Inflammatory macrophage (primary cell): ENCODE measurements at regions not wholly inside any gene's neighbourhood (a gene's known extent, or its start where the extent isn't known, plus 50 kb on each side); places are given as distances from the start of the nearest gene placed in this dataset.
"Not testable (repeated sequence)": the region's sequence is repeated elsewhere in the genome, so short reads cannot be mapped to it uniquely, and the experiment has no call there.

Experiments
- DNase-seq, 2 donors: peaks; one replicate each; pipeline ENCODE4 v3.0.0-alpha.2; 2020 to 2022

DNA sequence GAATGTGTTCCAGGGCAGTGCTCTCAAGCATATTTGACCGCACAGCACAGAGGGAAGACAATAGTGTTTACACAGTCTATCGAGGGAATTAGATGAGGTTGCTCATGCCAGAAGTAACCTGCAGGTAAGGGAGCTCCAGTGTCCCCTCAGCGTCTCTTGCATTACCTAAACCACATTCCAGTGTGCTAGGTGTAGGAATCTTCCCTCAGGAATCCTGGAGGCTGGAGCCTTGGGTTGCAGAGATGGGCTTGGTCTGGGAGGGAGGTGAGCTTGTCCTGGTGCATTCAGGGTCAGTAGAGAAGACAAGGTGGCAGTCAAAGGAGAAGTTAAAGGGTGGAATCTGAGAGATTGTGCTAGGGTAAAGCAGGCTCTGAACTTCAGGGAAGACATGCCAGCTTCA is 56.3 kb downstream of the SOX14 start:
- no peak for DNase-seq

DNA sequence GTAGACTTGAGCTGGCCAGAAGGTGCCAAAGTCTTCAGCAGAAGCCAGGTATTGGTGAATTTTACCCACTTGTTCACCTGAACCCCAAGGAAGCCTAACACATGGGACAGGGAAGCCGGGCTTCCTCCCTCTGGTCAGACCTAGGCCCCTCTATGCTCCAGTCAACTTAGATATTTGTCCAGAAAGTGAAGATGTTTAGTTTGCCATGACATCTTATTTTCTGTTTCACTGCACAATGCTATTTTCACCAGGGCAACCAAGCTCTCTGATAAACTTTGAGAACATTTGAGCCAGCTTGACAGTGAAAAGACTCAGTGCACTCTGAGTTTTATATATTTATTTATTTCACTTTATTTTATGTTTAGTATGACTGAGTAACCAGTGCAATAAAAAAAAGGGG is 71.0 kb downstream of the SOX14 start:
- DNase-seq = no peak

DNA sequence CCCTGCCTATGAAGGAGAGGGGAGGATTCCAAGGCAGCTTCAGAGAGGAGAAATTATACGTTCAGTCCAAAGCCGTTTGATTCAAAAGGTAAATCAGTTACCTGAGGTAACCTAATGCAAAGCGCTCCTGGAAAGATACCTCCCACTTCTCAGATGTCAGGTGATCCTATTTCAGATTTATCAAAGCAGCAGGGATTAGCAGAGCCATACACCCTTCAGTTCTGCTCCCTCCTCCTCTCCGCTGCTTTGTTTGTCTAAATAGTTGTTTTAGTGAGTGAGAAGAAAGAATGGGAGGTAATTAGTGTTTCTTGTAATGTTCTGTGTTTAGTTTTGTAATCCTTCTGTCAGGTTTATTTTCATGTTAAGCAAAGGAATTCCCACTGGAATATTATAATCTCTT is 81.1 kb downstream of the SOX14 start:
- DNase-seq = no peak

DNA sequence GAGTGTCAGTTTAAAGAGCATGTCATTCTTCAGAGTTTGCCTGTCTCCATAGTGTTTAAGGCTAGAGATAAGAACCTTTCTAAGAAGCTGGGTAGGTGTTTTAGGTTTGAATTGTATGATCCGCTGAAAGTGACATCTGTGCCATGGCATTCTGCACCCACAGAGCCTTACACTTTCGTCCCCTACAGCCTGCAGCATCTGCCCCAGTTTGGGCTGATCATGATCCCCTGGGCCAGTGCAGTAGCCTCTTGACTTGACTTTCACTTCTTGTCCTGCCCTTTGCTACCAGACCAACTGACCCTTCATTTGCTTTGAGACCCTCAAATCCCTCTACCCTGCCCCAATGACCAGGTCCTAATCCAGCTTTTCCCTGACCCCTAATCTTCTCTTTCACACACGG is 81.6 kb downstream of the SOX14 start:
- DNase-seq = no peak

GRCh38 chr3:137852391-137852830 is 88.3 kb downstream of the SOX14 start:
- no peak for DNase-seq

GRCh38 chr3:137854533-137855261 is 90.6 kb downstream of the SOX14 start:
- DNase-seq = no peak

DNA sequence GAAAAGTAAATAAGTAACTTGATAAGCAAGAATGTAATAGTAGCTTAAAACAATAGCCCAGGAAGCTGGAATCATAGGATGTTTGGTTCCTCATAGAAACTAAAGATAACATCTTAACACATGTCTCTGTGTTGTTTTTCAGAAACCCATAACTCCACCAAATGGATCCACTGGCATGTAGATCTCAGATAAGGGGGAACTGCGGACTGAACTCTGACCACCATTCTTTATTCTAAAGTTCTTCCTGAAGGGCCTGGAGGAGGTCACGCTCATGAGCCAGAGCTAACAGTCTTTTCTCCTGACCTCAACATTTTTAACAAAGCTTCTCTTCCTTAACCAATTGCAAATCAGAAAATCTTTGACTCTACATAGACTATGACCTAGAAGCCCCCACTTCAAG is 101.9 kb downstream of the SOX14 start:
- no peak for DNase-seq

DNA sequence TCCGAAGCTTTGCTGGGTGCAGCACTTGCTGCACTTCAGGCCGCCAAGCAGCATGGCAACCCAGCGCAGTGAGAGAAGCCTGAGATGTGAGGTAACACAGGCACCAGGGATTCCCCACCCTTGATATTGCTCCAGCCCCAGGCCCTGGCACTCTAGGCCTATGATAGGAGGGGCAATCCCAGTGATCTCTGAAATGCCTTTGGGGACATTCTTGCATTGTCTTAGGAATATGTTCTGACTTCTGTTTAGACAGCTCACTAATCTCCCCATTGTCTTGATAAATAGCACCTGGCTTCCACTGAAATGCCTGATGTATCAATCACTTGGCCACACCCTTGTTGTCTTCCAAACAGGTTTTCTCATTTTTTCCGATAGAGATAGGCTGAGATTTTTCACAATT is 102.8 kb downstream of the SOX14 start:
- DNase-seq = no peak

- DNase-seq = no peak
Observed at GRCh38 chr3:137867611-137868010, 103.5 kb downstream of the SOX14 start.

DNA sequence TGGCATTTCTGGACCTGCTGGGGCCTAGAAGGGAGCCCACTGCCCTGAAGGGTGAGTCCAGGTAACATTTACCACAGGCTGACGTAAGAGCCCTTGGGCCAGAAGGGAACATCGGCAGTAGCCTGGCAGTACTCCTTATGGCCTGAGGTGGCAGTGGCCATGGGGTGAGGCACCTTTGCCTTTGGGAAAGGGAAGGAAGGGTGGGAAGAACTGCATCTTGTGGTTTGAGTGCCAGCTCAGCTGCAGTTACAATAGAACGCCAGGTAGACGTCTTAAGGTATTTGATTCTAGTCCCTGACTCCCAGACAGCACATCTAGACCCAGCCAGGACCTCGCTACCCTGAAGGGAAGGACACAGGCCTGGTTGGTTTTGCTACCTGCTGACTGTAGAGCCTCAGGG is 104.9 kb downstream of the SOX14 start:
- no peak for DNase-seq

- not testable (repeated sequence) for DNase-seq
Observed at GRCh38 chr3:137872589-137872988, 108.5 kb downstream of the SOX14 start.

- DNase-seq = not testable (repeated sequence)
Observed at GRCh38 chr3:137896842-137897241, 113.1 kb upstream of the CLDN18 start.

- DNase-seq = no peak
Observed at GRCh38 chr3:137906985-137907649, 102.8 kb upstream of the CLDN18 start.

DNA sequence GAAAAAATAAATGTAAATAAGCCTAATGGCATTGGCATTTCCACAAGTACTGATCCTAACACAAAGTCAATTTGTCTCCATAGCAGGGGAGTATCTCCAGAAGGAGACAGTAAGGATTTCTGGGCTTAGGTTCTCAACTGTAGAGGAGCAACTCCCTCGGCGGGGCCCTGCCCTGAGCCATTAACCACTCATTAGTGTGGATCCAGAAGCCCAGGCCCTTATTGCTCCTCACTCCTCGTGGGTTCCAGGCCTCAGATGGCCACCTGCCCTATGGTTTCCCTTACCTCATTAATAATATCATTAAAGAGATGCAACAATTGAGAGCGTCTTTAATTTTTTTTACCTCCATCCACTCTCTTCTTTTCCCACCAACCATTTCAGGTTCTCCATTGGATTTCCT is 85.3 kb upstream of the CLDN18 start:
- no peak for DNase-seq

- no peak for DNase-seq
Observed at GRCh38 chr3:137925080-137925479, 84.9 kb upstream of the CLDN18 start.

DNA sequence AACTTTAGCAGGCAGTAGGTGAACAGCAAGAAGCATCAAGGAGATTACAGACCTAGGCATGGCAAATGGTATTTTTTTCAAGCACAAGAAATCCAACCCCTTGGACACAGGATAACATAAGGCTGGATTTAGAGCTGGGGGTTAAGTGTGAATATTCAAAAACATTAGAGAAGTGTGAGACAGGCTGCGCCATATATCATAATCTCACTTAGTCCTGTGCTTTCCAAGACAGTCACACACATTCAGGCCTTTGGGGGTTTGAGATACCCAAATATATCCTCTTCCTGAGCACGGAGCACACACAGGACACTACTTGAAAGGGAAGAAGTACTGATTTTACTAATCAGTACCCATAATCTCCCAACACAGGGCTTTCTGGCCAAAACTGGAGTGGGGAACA is 83.0 kb upstream of the CLDN18 start:
- no peak for DNase-seq

DNA sequence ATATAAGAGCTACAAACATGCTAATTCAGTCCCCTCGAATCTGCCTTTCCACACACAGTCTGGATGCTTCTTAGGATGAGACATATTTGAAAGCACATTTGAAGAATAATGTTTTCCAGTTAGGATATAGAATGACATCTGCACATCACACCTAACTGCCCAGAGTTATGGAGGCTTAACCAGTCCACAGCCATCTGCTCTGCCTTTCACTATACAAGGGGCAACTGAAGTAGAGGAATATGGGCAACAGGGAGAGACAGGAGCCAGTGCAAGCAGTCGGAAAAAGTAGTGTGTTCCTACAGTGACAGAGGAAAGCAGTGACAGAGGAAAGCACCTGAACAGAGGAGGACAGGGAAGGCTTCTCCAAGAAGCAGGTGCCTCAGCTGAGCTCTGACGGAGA is 79.0 kb upstream of the CLDN18 start:
- no peak for DNase-seq

GRCh38 chr3:137938876-137939275 is 71.1 kb upstream of the CLDN18 start:
- no peak for DNase-seq

- DNase-seq = no peak
Observed at GRCh38 chr3:137944593-137944992, 65.4 kb upstream of the CLDN18 start.

- DNase-seq = peak; percentile 54 to 63
Observed at GRCh38 chr3:137946356-137946973, 63.5 kb upstream of the CLDN18 start.

DNA sequence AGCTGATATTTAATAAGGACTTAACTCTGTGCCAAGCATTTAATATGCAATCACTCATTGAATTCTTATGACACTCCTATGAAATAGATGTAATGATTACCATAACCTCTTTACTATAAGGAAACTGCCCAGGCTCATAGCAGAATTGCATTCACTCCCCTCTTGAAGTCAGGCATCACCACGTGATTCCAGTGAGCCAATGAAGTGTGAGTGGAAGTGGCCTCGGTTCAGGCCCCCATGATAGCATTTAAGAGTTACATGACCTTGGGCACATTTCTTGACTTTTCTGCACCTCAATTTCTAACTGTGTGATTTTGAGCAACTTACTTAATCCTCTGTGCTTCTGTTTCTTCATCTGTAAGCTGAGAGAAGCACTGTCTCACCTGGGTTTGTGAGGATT is 62.8 kb upstream of the CLDN18 start:
- DNase-seq = no peak

DNA sequence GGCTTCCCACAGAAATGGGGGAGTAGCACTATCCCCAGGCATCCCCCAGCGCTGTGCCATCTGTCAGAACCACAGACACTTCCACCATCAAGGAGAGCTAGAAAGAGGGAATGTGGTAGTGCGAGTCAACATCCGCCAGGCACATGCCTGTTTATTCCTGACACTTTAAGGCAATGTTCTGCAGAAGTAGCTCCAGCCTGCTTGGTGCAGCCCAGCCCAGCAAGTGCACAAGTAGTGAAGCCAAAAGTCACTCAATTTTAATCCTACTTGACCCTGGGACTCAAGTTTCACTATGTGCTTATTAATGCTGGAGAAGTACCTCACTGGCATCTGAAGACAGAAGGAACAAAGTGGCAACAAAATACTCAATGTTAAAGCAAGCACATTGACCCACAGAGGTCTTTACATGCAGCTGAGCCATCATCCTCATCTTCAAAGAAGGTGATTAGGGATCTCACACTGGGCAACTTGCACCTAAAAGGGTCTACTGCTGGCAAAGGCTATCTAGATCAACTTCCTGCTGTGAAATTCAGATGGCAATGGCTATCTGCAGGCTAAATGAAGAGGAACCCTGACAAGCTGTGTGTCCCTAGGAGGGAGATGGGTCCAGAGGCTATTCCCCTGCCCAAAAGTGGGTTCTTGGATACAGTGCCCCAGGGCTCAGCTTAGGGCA is 61.4 kb upstream of the CLDN18 start:
- no peak for DNase-seq

DNA sequence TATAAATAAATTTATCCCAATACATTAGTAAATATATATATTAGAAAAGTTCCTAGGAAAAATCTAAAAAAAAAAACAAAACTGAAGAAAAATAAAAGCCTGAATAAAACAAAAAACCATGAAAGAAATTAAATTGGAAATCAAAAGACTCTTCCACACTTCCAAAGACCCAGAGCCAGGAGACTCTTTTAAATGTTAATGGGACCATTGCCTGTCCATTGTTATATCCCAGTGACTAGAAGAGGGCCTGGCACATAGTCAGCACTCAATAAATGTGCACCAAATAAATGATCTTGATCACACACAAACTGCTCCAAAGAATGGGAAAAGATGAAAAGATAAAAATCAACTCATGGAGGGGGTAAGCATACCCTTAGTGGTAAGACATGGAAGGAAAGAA is 51.3 kb upstream of the CLDN18 start:
- no peak for DNase-seq
